GM21717 (cell line): ENCODE measurements at regions not wholly inside any gene's neighbourhood (a gene's known extent, or its start where the extent isn't known, plus 50 kb on each side); places are given as distances from the start of the nearest gene placed in this dataset.
"Not testable (repeated sequence)": the region's sequence is repeated elsewhere in the genome, so short reads cannot be mapped to it uniquely, and the experiment has no call there.

Source experiments
- ATAC-seq: cut with Tn5 transposase; IDR thresholded peaks from one replicate; pipeline ENCODE4 v1.9.1; 2021; ENCODE audit warnings: mild to moderate bottlenecking, moderate library complexity; ENCODE audit not compliant: unreplicated experiment

- no peak for ATAC-seq
Observed at GRCh38 chr7:49099587-49100326, 175.4 kb downstream of the CDC14C start.

- ATAC-seq = not testable (repeated sequence)
Observed at GRCh38 chr7:49100908-49101740, 176.8 kb downstream of the CDC14C start.

- ATAC-seq = no peak
Observed at GRCh38 chr7:49102411-49102810, 178.1 kb downstream of the CDC14C start.

- ATAC-seq = no peak
Observed at GRCh38 chr7:49111706-49112105, 187.4 kb downstream of the CDC14C start.

GRCh38 chr7:49112222-49112621 is 187.9 kb downstream of the CDC14C start:
- no peak for ATAC-seq

GRCh38 chr7:49112647-49113046 is 188.3 kb downstream of the CDC14C start:
- no peak for ATAC-seq

- no peak for ATAC-seq
Observed at GRCh38 chr7:49119706-49120105, 195.4 kb downstream of the CDC14C start.

GRCh38 chr7:49125246-49125645 is 200.9 kb downstream of the CDC14C start:
- ATAC-seq = no peak

- no peak for ATAC-seq
Observed at GRCh38 chr7:49127359-49127913, 203.1 kb downstream of the CDC14C start.

GRCh38 chr7:49137978-49138377 is 213.6 kb downstream of the CDC14C start:
- ATAC-seq = no peak

- ATAC-seq = no peak
Observed at GRCh38 chr7:49150486-49150885, 226.1 kb downstream of the CDC14C start.

GRCh38 chr7:49151146-49151545 is 226.8 kb downstream of the CDC14C start:
- no peak for ATAC-seq

GRCh38 chr7:49158321-49158720 is 234.0 kb downstream of the CDC14C start:
- no peak for ATAC-seq

GRCh38 chr7:49159536-49159935 is 235.2 kb downstream of the CDC14C start:
- no peak for ATAC-seq

GRCh38 chr7:49166441-49166840 is 242.1 kb downstream of the CDC14C start:
- ATAC-seq = no peak

- peak; percentile 56 for ATAC-seq
Observed at GRCh38 chr7:49172639-49173038, 248.3 kb downstream of the CDC14C start.

GRCh38 chr7:49174396-49174795 is 250.0 kb downstream of the CDC14C start:
- no peak for ATAC-seq

- ATAC-seq = no peak
Observed at GRCh38 chr7:49187543-49188268, 263.4 kb downstream of the CDC14C start.

- ATAC-seq = no peak
Observed at GRCh38 chr7:49228426-49229098, 304.2 kb downstream of the CDC14C start.

- no peak for ATAC-seq
Observed at GRCh38 chr7:49229246-49229645, 304.9 kb downstream of the CDC14C start.

- ATAC-seq = no peak
Observed at GRCh38 chr7:49243521-49243920, 319.2 kb downstream of the CDC14C start.
